Activated CD4-positive, alpha-beta T cell treated with anti-CD3 and anti-CD28 coated beads, Interleukin-10, Interleukin-2, amounts not matched to agents 100 ng/mL and 50 ng/mL, durations not matched to agents 16 hours and 8 hours (primary cell): ENCODE measurements at regions not wholly inside any gene's neighbourhood (a gene's known extent, or its start where the extent isn't known, plus 50 kb on each side); places are given as distances from the start of the nearest gene placed in this dataset.
A peak's percentile ranks its signal among the peaks of the same experiment; 100 is the strongest.
"Not testable (repeated sequence)": the region's sequence is repeated elsewhere in the genome, so short reads cannot be mapped to it uniquely, and the experiment has no call there.

ENCODE experiments used
- DNase-seq: peaks from one replicate; pipeline ENCODE4 v3.0.0-alpha.2; 2020

GRCh38 chr2:66632882-66633281 is 198.0 kb downstream of the MEIS1 start:
- DNase-seq = not testable (repeated sequence)

- no peak for DNase-seq
Measured at GRCh38 chr2:66633631-66634030, 198.7 kb downstream of the MEIS1 start.

GRCh38 chr2:66634784-66635183 is 199.9 kb downstream of the MEIS1 start:
- no peak for DNase-seq

GRCh38 chr2:66641685-66642084 is 206.8 kb downstream of the MEIS1 start:
- DNase-seq = no peak

GRCh38 chr2:66648081-66648480 is 213.2 kb downstream of the MEIS1 start:
- not testable (repeated sequence) for DNase-seq

GRCh38 chr2:66649006-66649405 is 214.1 kb downstream of the MEIS1 start:
- DNase-seq = no peak

- no peak for DNase-seq
Measured at GRCh38 chr2:66651295-66651694, 216.4 kb downstream of the MEIS1 start.

- DNase-seq = no peak
Measured at GRCh38 chr2:66660804-66661203, 225.9 kb downstream of the MEIS1 start.

- DNase-seq = no peak
Measured at GRCh38 chr2:66661253-66662173, 226.6 kb downstream of the MEIS1 start.

- DNase-seq = no peak
Measured at GRCh38 chr2:66665124-66665984, 230.4 kb downstream of the MEIS1 start.

- DNase-seq = no peak
Measured at GRCh38 chr2:66667301-66667700, 232.4 kb downstream of the MEIS1 start.

- DNase-seq = no peak
Measured at GRCh38 chr2:66673286-66673685, 238.4 kb downstream of the MEIS1 start.

GRCh38 chr2:66674087-66674486 is 239.2 kb downstream of the MEIS1 start:
- no peak for DNase-seq

GRCh38 chr2:66675591-66675990 is 240.7 kb downstream of the MEIS1 start:
- DNase-seq = no peak

- DNase-seq = no peak
Measured at GRCh38 chr2:66679442-66679841, 244.5 kb downstream of the MEIS1 start.

- DNase-seq = no peak
Measured at GRCh38 chr2:66682476-66682875, 247.6 kb downstream of the MEIS1 start.

GRCh38 chr2:66683064-66683463 is 248.1 kb downstream of the MEIS1 start:
- no peak for DNase-seq

- no peak for DNase-seq
Measured at GRCh38 chr2:66683599-66683998, 248.7 kb downstream of the MEIS1 start.

- no peak for DNase-seq
Measured at GRCh38 chr2:66684289-66684688, 249.4 kb downstream of the MEIS1 start.

- DNase-seq = peak; percentile 37
Measured at GRCh38 chr2:66686755-66687154, 251.8 kb downstream of the MEIS1 start.

- DNase-seq = no peak
Measured at GRCh38 chr2:66688951-66689350, 254.0 kb downstream of the MEIS1 start.

- DNase-seq = no peak
Measured at GRCh38 chr2:66689456-66690051, 254.6 kb downstream of the MEIS1 start.
